ENCODE measurements at regions not wholly inside any gene's neighbourhood (a gene's known extent, or its start where the extent isn't known, plus 50 kb on each side); places are given as distances from the start of the nearest gene placed in this dataset.
A peak's percentile ranks its signal among the peaks of the same experiment; 100 is the strongest.
"Not testable (repeated sequence)": the region's sequence is repeated elsewhere in the genome, so short reads cannot be mapped to it uniquely, and the experiment has no call there.

- no peak for DNase-seq
Observed at GRCh38 chr5:173667702-173668101, 51.3 kb upstream of the BOD1 start.

DNA sequence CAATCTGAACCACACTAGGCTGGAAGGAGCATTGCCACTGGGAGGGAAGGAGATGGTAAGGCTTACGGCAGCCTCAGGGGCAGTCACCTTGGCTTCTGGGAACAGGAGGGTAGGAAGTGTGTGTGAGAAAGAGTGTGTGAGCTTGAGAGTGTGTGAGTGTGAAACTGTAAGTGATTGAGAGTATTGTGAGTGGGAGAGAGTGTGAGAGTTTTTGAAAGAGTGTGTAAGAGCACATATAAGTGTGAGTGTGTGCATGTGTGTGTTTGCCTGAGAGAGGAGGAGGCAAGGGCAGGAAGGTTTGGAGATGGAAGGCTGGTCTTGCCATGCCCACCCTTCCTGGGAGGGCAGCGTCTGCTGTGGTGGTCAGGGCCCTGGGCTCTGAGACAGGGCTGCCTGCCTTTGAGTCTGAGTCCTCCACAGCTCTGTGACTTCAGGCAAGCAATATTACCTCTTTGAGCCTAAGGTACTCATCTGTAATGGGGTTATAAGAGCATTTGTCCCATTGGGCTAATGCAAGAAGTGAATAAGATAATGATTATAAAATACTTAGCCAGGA is 51.9 kb upstream of the BOD1 start:
- no peak for DNase-seq

GRCh38 chr5:173668910-173669309 is 52.5 kb upstream of the BOD1 start:
- no peak for DNase-seq

DNA sequence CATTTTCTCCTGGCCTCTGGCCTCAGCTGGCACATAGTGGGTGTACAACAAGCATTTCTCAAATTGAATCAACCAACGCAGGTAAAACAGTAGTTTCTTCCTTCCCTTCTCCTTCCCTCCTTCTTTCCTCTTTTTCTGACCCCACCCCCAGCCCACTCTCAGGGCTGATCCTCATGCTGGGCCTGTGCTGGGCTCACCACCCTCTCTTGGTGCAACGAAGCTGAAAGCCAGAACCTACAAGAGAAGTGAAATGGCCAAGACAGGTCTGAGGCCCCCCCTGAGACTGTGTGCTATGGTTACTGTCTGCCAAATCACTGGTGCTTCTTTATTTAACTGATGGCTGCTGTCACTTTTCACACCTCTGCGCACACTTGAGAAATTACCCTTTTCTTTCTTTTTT is 53.0 kb upstream of the BOD1 start:
- no peak for DNase-seq

GRCh38 chr5:173670130-173670651 is 53.7 kb upstream of the BOD1 start:
- peak; percentile 52 to 60 for DNase-seq

GRCh38 chr5:173670791-173671120 is 54.3 kb upstream of the BOD1 start:
- no peak for DNase-seq

- peak; percentile 36 to 39 for DNase-seq
Observed at GRCh38 chr5:173671121-173671949, 54.9 kb upstream of the BOD1 start.

- DNase-seq: no peak
Observed at GRCh38 chr5:173672166-173672565, 55.7 kb upstream of the BOD1 start.

DNA sequence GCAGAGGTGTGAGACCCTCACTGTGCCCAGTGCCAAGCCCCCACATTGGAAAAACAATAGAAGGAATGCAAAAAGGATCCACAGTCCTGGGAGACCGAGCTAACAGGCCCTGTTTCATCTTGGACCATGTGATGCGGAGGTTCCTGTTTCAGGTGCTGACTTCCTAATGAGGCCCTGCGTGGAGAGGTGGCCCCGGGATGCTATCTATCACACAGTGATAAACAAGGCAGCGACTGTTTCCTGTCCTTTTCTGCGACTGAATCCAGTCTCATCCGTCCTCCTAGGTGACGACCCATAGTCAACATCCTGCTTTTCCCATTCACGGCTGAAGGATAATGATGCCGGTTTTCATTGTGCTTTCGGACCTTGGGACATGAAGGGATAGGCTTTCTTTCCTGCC is 56.4 kb upstream of the BOD1 start:
- DNase-seq: no peak

GRCh38 chr5:173673295-173674101 is 57.0 kb upstream of the BOD1 start:
- DNase-seq: no peak

DNA sequence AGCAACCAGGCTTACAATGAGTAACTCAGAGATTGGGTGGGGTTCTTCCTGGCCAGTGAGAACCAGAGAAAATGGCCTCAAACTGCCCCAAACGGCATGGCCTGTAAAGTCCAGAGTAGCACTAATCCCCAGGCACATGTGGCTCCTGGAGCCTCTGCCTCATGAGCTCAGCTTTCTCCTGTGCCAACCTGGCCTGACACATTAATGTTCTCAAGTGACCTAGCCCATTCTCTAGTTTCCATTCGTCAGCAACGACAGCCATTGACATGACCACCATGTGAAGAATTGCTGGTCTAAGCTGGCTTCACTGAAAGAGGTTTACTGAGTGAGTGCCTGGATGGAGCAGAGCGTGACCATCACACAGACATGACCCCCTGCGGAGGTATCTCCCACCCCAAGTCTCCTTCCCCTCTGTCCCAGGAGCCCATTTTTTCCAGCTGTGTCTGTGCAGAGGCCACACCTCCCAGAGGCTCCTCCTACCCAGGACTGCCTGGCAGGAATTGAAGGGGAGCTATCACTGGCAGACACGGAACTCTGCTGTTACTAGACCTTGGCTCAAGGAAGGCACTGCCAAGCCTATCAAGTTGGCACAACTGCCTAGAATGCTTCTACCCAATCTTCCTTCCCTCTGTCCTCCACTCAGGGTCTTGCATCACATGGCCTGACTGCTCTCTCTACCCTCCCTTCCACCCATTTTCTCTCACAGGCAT is 59.0 kb upstream of the BOD1 start:
- no peak for DNase-seq

DNA sequence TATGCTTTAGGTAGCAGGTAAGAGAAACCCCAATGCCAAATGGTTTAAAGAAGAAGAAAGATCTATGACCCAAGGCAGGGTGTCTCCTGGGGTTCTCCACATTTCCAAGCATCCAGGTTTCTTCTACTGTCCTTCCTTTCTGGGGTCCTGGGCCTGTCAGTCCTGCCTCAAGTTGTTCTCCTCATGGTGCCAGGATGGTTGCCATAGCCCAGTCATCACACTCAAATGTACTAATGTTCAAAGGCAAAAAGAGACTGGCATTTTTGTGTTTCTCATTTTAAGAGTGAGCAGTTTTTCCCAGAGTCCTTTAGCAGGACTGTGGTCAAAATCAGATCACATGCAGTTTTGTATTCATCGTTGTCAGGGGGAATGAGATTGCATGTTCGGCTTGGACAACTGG is 59.9 kb upstream of the BOD1 start:
- no peak for DNase-seq

DNA sequence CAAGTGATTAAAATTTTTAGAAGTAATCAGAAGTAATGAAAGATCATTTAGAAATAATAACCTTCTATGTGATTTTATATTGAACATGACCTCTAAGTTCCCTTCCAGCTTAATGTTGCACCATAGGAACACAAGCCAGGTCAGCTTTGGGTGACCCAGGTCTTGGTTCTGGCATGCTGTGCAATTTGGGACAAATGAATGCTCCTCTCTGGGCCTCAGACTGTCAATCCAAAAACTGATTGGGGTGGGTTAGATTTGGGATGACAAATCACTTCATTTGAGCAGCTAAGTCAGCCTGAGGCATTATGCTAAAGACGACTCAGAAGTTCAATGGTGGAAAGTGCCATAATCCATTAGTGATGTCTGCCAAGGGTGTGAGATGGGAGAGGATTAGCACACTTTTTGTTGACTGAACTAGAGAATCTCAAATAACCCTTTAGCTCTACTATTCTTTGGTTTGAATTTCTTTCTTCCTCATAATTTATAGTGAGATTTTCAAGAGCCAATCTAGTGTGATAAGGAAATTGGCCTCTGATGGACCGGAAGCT is 60.7 kb upstream of the BOD1 start:
- no peak for DNase-seq

- peak; percentile 35 to 57 for DNase-seq
Observed at GRCh38 chr5:173679909-173680630, 63.6 kb upstream of the BOD1 start.

DNA sequence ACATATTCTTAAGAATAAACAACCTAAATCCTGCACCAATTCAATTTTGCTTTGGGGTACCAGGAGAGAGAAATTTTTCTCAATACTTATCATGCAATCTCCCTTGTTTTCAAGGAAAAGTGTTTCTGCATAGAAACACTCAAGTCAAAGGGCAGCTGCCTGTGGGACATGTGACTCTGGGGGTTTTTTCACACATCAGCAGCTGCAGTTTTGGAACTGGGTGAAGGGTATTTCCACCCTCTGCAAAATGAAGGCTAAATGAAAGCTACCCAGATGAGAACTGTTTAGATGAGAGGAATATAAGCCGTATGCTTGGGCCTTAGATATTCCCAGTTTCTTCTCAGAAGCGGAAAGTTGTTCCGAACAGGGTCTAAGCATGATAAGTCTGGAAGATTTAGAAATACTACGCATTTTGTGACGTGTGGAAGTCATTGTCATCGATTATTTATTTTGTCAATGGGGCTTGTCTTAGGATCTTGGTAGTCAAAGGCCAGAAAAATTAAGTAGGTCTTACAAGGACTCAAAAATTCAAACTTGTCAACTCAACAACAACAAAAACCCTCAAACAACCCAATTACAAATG is 64.3 kb upstream of the BOD1 start:
- DNase-seq: peak; percentile 33 to 56

- no peak for DNase-seq
Observed at GRCh38 chr5:173682313-173682712, 65.9 kb upstream of the BOD1 start.

- DNase-seq: not testable (repeated sequence)
Observed at GRCh38 chr5:173684535-173684934, 68.1 kb upstream of the BOD1 start.

GRCh38 chr5:173686950-173687349 is 70.5 kb upstream of the BOD1 start:
- no peak for DNase-seq

GRCh38 chr5:173688703-173689102 is 72.3 kb upstream of the BOD1 start:
- no peak for DNase-seq

GRCh38 chr5:173689171-173689736 is 72.8 kb upstream of the BOD1 start:
- no peak for DNase-seq

DNA sequence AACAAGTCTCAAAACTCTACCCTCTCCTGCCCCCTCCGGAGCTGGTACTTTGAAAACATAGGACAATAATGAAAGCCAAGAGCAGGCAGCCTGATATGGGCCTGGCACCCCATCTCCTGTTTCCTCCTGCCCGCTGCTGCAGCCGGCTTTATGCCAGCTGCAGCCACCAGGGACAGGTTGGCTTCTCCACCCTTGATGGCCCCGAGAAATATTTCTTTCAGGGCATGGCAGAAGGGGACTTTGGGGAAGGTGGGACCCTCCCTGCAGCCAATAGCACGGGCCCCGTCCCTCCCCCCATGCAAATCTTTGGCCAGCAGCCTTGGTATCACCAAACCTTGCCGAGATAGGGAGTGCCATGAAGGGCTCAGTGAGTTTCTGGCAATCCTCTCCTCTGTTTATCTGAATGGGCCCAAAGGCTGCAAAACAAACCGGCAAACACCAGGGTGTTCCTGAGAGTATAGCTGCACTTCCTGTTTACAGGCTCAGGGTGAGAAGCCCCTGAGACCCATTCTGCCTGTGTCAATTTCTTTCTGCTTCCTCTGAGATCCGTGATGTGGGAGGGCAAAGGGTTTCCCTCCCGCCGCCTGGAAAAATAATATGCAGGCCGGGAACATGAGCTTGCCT is 73.4 kb upstream of the BOD1 start:
- no peak for DNase-seq
